B cell (primary cell): ENCODE measurements at regions not wholly inside any gene's neighbourhood (a gene's known extent, or its start where the extent isn't known, plus 50 kb on each side); places are given as distances from the start of the nearest gene placed in this dataset.

Source experiments
- ATAC-seq: fragments of 200-7000 bp; cut with Tn5 transposase; one replicate; pipeline ENCODE4 v1.10.0; 2021; ENCODE audit warnings: low read depth, mild to moderate bottlenecking, moderate number of reproducible peaks, moderate library complexity
- CTCF ChIA-PET: fragments of 350-600 bp; sonication (Branson Sonifier 250); formaldehyde crosslinking; loops from one replicate; lab custom pipeline; 2021; ENCODE audit warnings: antibody characterized with exemption, inconsistent platforms; lab: Charles Lee
- POLR2A ChIA-PET: fragments of 350-600 bp; sonication (Branson Sonifier 250); formaldehyde crosslinking; loops from one replicate; lab custom pipeline; 2021; ENCODE audit warnings: antibody characterized with exemption; lab: Charles Lee
- DNase-seq: peaks from one replicate; pipeline ENCODE4 v3.0.0; 2013
- H2AFZ ChIP-seq: 2 replicates; pipeline ENCODE4 v1.6.1; 2012; ENCODE audit warnings: mild to moderate bottlenecking, low read depth, low read length; ENCODE audit not compliant: insufficient read depth, poor library complexity, severe bottlenecking
- H3K27ac ChIP-seq, 2 donors: 1 replicate in 1 of 2; 2 replicates in 1 of 2; pipeline ENCODE4 v1.5.1; 2012 to 2013; ENCODE audit warnings: low read length in 2 of 2, mild to moderate bottlenecking in 2 of 2, moderate library complexity in 1 of 2
- H3K27me3 ChIP-seq, 4 experiments: fragments of 200-600 bp in 1 of 4; sonication (generic) in 1 of 4; replicated peaks in 1 of 4; 1 replicate in 2 of 4; 2 replicates in 2 of 4; pipeline versions ENCODE4 v1.6.1 to v1.7.0; 2013 to 2016; ENCODE audit warnings: low read length in 3 of 4, mild to moderate bottlenecking in 2 of 4, mixed read lengths in 1 of 4, moderate library complexity in 1 of 4; ENCODE audit not compliant: insufficient read depth in 4 of 4, control insufficient read depth in 3 of 4; ENCODE audit errors: control extremely low read depth in 1 of 4
- H3K36me3 ChIP-seq, 2 experiments: replicated peaks in 1 of 2; 1 replicate in 1 of 2; 2 replicates in 1 of 2; pipeline versions ENCODE4 v1.6.1 to v1.7.1; 2013; ENCODE audit warnings: low read length in 1 of 2; ENCODE audit not compliant: insufficient read depth in 2 of 2, control insufficient read depth in 1 of 2; ENCODE audit errors: control extremely low read depth in 1 of 2, extremely low read depth in 1 of 2
- H3K4me1 ChIP-seq, 2 donors: fragments of 200-600 bp in 1 of 2; sonication (generic) in 1 of 2; 1 replicate in 1 of 2; 2 replicates in 1 of 2; pipeline versions ENCODE4 v1.5.1 to v1.6.1; 2013 to 2017; ENCODE audit warnings: low read length in 2 of 2; ENCODE audit not compliant: control insufficient read depth in 2 of 2, insufficient read depth in 2 of 2
- H3K4me2 ChIP-seq: replicated peaks from 2 replicates; pipeline ENCODE3; 2012; ENCODE audit warnings: mild to moderate bottlenecking, low read depth, low read length; ENCODE audit not compliant: poor library complexity, severe bottlenecking
- H3K4me3 ChIP-seq, 5 experiments: fragments of 200-600 bp in 1 of 5; sonication (generic) in 1 of 5; 1 replicate in 3 of 5; 2 replicates in 2 of 5; pipeline versions ENCODE4 v1.5.1 to v1.7.0; 2011 to 2016; ENCODE audit warnings: low read length in 4 of 5, mild to moderate bottlenecking in 4 of 5, low read depth in 2 of 5, control low read depth in 1 of 5, moderate library complexity in 1 of 5; ENCODE audit not compliant: insufficient read depth in 1 of 5; ENCODE audit errors: control extremely low read depth in 1 of 5, extremely low read depth in 1 of 5
- H3K79me2 ChIP-seq: fragments of 200-600 bp; sonication (generic); one replicate; pipeline ENCODE4 v1.6.0; 2016; ENCODE audit warnings: low read length; ENCODE audit not compliant: control insufficient read depth, insufficient read depth
- H3K9ac ChIP-seq: fragments of 200-600 bp; sonication (generic); 2 replicates; pipeline ENCODE4 v1.6.1; 2017; ENCODE audit warnings: mild to moderate bottlenecking, low read length, moderate library complexity
- H3K9me3 ChIP-seq, 3 donors: one replicate each; pipeline versions ENCODE4 v1.6.1 to v1.7.1; 2013; ENCODE audit warnings: low read length in 2 of 3; ENCODE audit not compliant: control insufficient read depth in 2 of 3, insufficient read depth in 1 of 3; ENCODE audit errors: control extremely low read depth in 1 of 3
- H4K20me1 ChIP-seq: 2 replicates; pipeline ENCODE4 v1.6.0; 2012; ENCODE audit warnings: mild to moderate bottlenecking, low read length; ENCODE audit not compliant: insufficient read depth, control insufficient read depth, poor library complexity, severe bottlenecking
- H3K27ac Mint-ChIP-seq: one replicate; pipeline ENCODE4 v1.8.0; 2021; ENCODE audit warnings: mixed read lengths
- H3K27me3 Mint-ChIP-seq: one replicate; pipeline ENCODE4 v1.8.0; 2021; ENCODE audit warnings: mixed read lengths
- H3K4me1 Mint-ChIP-seq: one replicate; pipeline ENCODE4 v1.8.0; 2021; ENCODE audit warnings: mixed read lengths
- H3K4me3 Mint-ChIP-seq: one replicate; pipeline ENCODE4 v1.8.0; 2021; ENCODE audit warnings: mixed read lengths
- H3K9me3 Mint-ChIP-seq: one replicate; pipeline ENCODE4 v1.8.0; 2022; ENCODE audit warnings: mixed read lengths; ENCODE audit not compliant: insufficient read depth
- CTCF ChIP-seq: fragments of 200-600 bp; IDR thresholded peaks from one replicate; pipeline ENCODE4 v1.8.0; 2022; ENCODE audit warnings: antibody characterized with exemption, mild to moderate bottlenecking
- EZH2 ChIP-seq: IDR thresholded peaks from 2 replicates; pipeline ENCODE4 v1.6.1; 2012; ENCODE audit warnings: borderline replicate concordance, low read depth, mild to moderate bottlenecking, moderate library complexity, low read length; ENCODE audit not compliant: insufficient read depth, poor library complexity, severe bottlenecking
- WGBS: methylation state at CpG from one replicate; pipeline ENCODE4 v1.1.5; 2013; ENCODE audit warnings: missing lambda C conversion rate; ENCODE audit not compliant: insufficient coverage; 5-methylcytosine and 5-hydroxymethylcytosine counted together
- intact Hi-C: fragments of 100-400 bp; cut with micrococcal nuclease; formaldehyde crosslinking; loops from one replicate; pipeline ENCODE4 v1.10.0; 2022

- no peaks in the 10 kb centered on the region for H4K20me1 ChIP-seq
- no peak overlapping the region for H3K4me3 ChIP-seq
- ChIA-PET CTCF (no interaction called here), POLR2A (no interaction called here)
- no peak overlapping the region for H2AFZ ChIP-seq
- no peak overlapping the region for H3K27ac ChIP-seq
- Mint-ChIP-seq H3K4me3 (no peak overlapping the region), H3K27me3 (no peaks in the 10 kb centered on the region), H3K27ac (no peak overlapping the region), H3K4me1 (no peaks in the 10 kb centered on the region), H3K9me3 (no peaks in the 10 kb centered on the region)
- DNase-seq (no peak), ATAC-seq (no peak)
- H3K27me3 ChIP-seq: no peaks in the 10 kb centered on the region
- no peak overlapping the region for H3K4me2 ChIP-seq
- no peaks in the 10 kb centered on the region for H3K79me2 ChIP-seq
- H3K9ac ChIP-seq: no peak overlapping the region
- intact Hi-C loops: no loop called here
- WGBS: 82% methylated on average over 3 of the region's 5 CpGs
- TF ChIP-seq EZH2 (no peak), CTCF (no peak)
- no peaks in the 10 kb centered on the region for H3K4me1 ChIP-seq
- H3K9me3 ChIP-seq: peaks cover 0 to 2% (median 0%) of the 10 kb centered on the region in 3 donors
- no peaks in the 10 kb centered on the region for H3K36me3 ChIP-seq
Observed at GRCh38 chr7:52777051-52777822, 258.2 kb upstream of the POM121L12 start.

- DNase-seq (no peak), ATAC-seq (no peak)
- Mint-ChIP-seq H3K4me1 (no peaks in the 10 kb centered on the region), H3K27ac (no peak overlapping the region), H3K9me3 (peaks cover 2% of the 10 kb centered on the region), H3K4me3 (no peak overlapping the region), H3K27me3 (no peaks in the 10 kb centered on the region)
- Histone ChIP-seq H3K9me3 (no peaks in the 10 kb centered on the region), H3K4me3 (no peak overlapping the region), H3K79me2 (no peaks in the 10 kb centered on the region), H3K4me2 (no peak overlapping the region), H3K36me3 (no peaks in the 10 kb centered on the region), H4K20me1 (no peaks in the 10 kb centered on the region), H3K9ac (no peak overlapping the region), H3K4me1 (no peaks in the 10 kb centered on the region), H2AFZ (no peak overlapping the region), H3K27ac (no peak overlapping the region), H3K27me3 (no peaks in the 10 kb centered on the region)
- POLR2A ChIA-PET: no interaction called here
- intact Hi-C loops: no loop called here
- CTCF ChIA-PET: no interaction called here
- TF ChIP-seq CTCF (no peak), EZH2 (no peak)
- no CpG with 5 or more reads among the region's 1 CpG for WGBS
Observed at GRCh38 chr7:52775876-52776275, 259.6 kb upstream of the POM121L12 start.
